IPS-18c (cell line): ENCODE measurements at regions not wholly inside any gene's neighbourhood (a gene's known extent, or its start where the extent isn't known, plus 50 kb on each side); places are given as distances from the start of the nearest gene placed in this dataset.

Source experiments
- H3K4me3 ChIP-seq: 2 replicates; pipeline ENCODE4 v1.7.0; 2013; ENCODE audit warnings: low read depth, mild to moderate bottlenecking, low read length, moderate library complexity; ENCODE audit not compliant: insufficient read depth
- H3K9me3 ChIP-seq: one replicate; pipeline ENCODE4 v1.6.1; 2013; ENCODE audit warnings: mild to moderate bottlenecking, low read length, moderate library complexity; ENCODE audit not compliant: control insufficient read depth, insufficient read depth

DNA sequence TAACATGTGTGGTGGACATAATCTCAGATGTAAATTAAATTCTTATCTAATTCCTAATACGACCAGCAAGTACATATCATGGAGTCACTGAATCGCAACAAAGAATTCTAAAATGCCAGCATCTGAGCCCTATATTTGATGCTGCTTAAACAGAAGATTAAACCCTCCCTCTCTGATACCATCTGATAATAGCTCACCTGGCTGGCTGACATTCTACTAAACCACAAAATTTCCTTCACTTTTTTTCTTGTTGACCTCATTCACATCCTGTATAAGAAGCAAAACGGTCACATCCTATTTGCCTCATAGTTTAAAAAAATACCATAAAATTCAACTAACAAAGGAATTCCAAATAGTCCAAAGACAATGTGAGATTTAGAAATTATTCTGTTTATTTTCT, 371.6 kb upstream of the SLC8A1 start:
- H3K4me3 ChIP-seq = no peak overlapping the region

DNA sequence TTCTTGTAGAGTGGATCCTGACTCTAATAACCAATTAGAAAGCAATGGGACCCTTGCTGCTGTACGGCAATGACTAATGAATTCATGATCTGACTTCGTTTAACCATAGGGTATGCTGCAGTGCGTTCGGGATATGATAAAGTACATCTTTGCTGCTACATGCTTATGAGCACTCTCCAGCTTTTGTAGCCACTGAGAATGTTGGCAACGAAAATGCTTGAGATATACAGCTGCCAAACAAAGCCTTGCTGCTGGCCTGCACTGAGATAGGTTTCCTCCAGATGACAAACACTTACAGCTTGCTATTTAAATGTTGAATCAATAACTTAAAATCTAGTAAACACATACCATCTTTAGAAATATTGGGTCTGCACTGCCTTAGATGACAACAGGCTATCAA, 372.4 kb upstream of the SLC8A1 start:
- no peaks in the 10 kb centered on the region for H3K9me3 ChIP-seq
- no peak overlapping the region for H3K4me3 ChIP-seq

More for the DNA sequence above, 371.6 kb upstream of the SLC8A1 start:
- no peaks in the 10 kb centered on the region for H3K9me3 ChIP-seq

DNA sequence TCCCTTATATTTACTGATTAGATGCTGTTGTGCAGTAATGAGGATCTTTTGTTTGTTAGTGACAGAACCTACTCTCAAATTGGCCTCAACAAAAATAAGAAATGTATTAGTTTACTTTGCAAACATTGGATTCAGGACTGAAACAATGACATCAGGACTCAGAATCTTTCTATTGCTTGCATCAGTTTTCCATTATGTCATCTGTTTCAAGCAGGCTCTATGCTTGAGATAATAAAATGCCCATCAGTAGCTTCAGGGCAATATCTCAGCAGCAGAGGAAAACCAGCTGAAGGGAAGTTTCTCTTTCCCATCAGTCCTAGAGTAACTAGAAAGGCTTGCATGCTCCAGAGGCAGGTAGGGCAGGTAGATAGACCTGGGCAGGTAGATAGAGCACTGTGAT, 375.5 kb upstream of the SLC8A1 start:
- H3K4me3 ChIP-seq = no peak overlapping the region

DNA sequence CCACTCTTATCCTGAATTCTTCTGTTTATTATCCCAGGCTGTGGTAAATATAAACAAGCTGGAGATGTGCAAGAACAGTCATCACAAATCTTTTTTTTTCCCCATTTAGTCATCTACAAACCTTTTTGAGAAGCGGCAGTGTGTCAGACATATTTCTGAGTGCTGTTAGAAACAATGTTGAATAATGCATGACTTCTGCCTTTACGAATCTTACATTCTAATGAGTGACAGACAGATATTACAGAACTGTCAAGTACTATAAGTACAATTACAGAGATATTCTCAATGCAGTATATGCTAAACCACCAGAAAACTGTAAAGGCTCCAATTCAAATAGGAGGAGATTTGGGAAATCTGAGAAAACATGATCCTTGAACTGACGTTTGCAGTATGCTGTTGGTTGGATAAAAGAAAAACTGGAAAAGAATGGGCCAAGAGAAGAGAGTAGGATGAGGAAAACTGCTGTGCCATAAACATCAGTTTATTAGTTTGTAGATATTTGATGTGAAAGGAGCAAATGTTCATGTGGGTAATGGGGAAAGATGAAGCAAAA, 379.5 kb upstream of the SLC8A1 start:
- H3K9me3 ChIP-seq = no peaks in the 10 kb centered on the region

More for the DNA sequence above, 375.5 kb upstream of the SLC8A1 start:
- no peaks in the 10 kb centered on the region for H3K9me3 ChIP-seq

DNA sequence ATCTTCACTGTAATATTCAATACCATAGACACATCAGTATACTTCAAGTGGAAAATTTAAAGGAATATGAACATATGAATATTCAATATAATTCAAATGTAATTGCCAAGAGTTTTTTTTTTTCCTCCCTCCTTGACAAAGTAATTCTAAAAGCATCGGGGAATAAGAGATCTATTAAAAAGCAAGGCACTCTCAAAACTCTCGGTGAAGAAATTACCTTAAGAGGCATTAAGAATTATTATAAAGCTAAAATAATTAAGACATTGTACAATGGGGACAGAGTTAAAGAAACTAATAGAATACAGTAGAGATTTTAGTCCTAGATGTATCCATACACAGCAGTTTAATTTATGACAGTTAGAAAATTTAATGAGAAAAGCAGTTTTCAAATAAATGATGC, 390.0 kb upstream of the SLC8A1 start:
- no peaks in the 10 kb centered on the region for H3K9me3 ChIP-seq
- H3K4me3 ChIP-seq = no peak overlapping the region

More for the DNA sequence above, 379.5 kb upstream of the SLC8A1 start:
- H3K4me3 ChIP-seq = no peak overlapping the region

DNA sequence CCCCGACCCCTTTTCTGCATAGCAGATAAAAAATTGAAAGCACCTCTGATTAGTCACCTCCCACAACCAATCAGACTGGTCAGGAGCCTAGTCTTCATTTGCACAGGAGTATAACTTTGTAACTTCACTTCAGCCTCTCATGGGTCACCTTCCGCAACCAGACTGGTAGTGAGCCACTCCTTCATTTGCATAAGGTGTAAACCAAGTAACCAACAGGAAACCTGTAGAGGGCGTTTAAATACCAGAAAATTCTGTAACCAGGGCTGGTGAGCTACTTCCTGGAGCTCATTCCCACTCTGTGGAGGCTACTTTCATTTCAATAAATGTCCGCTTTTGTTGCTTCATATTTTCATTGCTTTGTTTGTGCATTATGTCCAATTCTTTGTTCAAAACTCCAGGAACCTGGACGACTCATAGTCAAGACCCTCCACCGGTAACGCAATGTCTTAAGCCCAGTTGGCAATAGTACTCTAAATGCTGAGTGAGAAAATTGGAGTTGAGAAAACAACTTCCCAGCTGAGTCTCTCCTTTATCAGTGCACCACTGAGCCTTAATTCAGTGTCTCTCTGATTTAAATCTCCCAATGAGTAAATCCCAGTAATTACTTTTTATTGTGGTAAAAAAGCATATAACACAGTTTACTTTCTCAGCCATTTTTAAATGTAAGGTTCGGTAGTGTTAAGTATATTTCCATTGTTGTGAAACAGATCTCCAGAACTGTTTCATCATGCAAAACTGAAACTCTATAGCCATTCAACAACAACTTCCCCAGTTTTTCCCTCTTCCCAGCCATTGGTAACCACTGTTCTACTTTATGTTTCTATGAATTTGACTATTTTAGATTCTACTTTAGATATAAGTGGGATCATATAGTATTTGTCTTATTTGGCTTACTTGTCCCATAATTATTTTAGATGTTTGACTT, 392.7 kb upstream of the SLC8A1 start:
- Histone ChIP-seq H3K9me3 (no peaks in the 10 kb centered on the region), H3K4me3 (no peak overlapping the region)

DNA sequence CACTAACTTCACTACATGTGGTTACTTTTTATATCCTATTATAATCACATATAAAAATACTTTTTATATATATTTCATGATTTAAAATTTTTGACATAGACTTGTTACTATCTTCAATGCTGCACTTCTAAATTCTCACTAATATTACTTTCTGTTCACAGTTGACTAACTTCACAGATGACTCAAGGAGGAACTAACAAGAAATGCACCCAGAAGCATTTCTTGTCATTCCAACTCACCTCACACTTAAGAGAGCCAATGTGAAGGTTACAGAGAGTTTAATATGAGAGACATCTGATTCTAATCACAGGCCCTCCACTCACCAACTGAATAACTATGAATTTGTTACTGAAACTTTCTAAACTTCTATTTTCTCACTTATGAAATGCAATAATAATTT, 399.8 kb upstream of the SLC8A1 start:
- no peaks in the 10 kb centered on the region for H3K9me3 ChIP-seq
- no peak overlapping the region for H3K4me3 ChIP-seq

DNA sequence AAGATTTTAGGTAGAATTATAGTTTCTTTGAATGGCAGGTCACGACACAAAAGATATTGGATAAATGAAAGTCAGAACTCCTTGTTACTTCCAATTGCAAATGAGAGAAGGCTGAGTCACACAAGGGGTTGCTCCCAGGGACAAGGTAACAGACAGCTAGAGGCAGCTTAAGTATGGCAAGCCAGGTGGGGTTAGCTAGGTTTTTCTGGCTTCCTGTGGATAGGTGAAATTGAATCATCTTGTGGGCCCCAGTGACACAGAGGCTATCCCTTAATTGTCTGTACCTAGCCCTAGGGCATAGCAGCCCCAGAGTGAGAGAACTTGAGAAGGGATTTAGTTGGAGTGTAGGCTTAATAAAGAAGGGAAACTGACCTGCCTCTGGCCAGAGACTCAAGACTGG, 407.7 kb upstream of the SLC8A1 start:
- no peak overlapping the region for H3K4me3 ChIP-seq

DNA sequence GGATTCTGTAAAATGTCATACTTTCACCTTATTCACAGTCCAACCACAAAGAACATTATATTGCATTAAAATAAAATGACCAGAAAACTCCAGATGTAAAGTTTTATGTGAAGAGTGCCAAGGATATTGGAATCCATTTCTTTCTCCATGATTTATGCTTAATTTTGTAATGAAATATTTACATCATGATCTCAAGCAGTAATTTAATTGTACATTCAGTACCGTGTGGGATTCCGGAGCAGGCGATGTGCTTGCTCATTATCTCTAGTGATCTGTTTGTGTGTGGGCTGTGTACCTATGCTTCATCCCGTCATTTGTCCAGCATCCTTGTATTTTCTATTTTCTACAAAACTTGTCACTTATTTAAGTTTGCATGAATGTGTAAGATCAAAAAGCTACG, 415.9 kb upstream of the SLC8A1 start:
- H3K4me3 ChIP-seq = no peak overlapping the region
- H3K9me3 ChIP-seq = no peaks in the 10 kb centered on the region

More for the DNA sequence above, 407.7 kb upstream of the SLC8A1 start:
- no peaks in the 10 kb centered on the region for H3K9me3 ChIP-seq

DNA sequence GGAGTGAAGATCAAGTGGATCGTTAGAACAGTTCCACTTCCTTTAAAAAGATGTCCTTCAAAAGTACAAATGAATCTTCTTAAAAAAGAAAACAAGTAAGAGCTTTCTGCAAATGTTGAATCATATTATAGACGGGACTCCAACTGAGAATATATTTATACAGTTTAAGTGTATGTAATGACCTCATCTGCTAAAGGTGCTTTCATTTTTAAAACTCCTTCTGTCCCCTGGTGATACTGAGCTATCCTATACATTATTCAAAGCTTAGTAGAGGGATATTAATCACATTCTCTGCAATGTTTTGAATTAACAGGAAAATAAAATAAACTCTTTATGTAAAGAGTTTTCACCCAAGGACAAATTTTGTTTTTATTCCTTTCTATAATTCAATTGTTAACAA, 420.7 kb upstream of the SLC8A1 start:
- Histone ChIP-seq H3K9me3 (no peaks in the 10 kb centered on the region), H3K4me3 (no peak overlapping the region)

DNA sequence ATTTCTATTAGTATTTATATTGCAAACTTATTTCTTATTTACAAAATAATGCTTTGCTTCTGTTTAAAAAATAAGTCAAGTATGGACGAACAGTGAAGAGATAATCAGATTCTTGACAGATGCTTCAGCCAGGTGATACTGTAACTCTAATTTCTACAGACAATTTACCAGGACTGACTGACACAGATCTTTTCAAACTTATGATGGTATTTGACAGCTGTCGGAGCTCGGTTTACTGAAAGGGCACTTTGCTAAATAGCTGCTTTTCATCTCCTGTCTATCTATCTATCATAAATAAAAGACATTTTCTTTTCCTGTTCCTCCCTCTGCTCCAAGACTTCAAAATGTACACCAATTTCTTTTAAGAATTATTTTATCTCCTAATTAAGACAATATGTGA, 422.5 kb upstream of the SLC8A1 start:
- Histone ChIP-seq H3K9me3 (no peaks in the 10 kb centered on the region), H3K4me3 (no peak overlapping the region)

DNA sequence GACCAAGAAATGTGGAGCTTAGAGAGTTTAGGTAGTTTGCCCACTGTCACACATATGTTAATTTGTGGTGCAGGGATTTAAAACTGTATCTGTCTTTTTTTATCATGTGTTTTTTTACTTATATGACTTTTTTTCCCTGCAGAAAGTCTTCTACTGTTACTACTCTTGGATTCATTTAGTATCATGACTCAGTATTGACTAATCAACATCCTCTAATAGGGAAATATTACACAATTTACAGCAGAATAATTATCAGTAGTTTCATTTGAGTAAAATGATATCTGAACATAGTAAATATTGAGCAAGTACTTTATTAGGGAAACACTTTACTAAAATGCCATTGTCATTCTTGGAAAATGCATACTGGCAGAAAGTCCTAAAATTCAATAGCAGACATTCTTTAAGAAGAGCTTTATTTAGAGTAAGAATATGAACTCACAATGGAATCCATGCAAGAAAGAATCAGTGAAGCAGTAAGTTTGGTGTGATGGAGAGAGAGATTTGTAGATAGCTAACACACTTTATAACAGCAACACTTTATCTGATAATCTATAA, 425.9 kb upstream of the SLC8A1 start:
- no peaks in the 10 kb centered on the region for H3K9me3 ChIP-seq
- no peak overlapping the region for H3K4me3 ChIP-seq

DNA sequence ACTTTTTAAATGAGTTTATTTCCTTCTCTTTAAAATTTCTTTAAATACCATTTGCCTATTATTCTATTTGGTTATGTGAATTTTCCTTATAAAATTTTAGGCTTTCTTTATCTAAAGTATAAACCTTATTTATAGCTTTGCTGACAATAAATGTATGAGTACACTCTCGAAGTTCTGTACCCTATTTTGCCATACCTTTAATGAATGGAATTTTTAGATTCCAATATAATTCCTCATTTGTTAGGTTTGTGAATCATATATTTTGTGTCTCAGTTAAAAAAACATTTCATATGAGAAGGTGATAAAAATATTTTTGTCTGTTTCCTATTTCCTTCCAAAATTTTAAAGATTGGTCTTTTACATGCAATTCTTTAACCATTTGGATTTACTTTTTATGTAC, 427.4 kb upstream of the SLC8A1 start:
- Histone ChIP-seq H3K4me3 (no peak overlapping the region), H3K9me3 (no peaks in the 10 kb centered on the region)

DNA sequence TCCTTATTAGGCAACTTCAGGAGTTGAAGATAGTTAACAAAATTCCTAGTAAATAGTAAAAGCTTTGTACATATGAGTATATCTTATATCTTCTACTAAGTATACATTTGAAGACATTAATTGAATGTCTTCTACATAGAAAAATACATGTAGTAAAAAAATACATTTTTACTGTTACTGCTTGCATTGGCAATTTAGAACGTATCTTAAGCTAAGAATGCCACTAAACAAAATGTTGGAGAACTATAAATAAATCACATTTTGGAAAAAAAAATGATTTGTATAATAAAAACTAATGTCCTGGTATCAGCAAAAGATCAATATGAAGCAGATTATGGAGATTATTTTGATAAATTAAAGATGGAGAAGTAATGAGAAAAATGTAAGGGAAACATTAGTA, 434.2 kb upstream of the SLC8A1 start:
- peaks cover 4% of the 10 kb centered on the region for H3K9me3 ChIP-seq
- H3K4me3 ChIP-seq = no peak overlapping the region

DNA sequence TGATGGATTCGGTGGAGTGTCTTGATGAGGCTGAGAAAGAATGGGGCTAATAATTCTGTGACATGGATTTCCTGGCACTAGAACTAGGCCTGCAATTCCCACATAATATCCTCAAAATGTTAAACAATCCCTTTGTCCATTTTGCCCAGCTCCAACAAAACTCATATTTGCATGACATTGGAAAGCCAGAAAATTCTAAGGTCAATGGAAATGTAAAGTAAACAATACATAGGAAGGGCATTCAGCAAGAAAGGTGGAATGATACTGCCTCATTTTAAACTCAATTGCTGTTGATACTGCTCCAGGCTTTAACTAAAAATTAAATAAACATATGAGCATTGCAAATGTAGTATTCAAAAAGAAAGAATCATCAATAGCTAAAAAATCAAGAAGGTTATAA, 434.8 kb upstream of the SLC8A1 start:
- H3K9me3 ChIP-seq = peaks cover 4% of the 10 kb centered on the region
- no peak overlapping the region for H3K4me3 ChIP-seq

DNA sequence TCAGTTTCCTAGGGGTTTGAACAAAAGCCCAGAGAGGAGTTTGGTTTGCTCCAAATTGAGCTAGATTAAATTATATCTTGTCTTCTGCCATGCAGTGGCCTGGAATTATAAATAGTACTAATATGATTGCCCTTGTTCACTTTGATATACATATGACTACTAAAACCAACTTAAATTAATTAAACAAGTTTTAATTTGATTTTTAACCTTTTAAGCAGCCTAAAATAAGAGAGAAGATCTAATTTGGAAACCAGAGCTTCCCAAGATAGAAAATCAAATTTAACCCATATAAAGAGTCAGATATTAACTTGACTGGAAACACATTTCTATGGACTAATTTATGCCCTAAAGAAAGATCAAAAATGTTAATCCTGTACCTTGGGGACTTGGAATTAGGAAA, 444.5 kb upstream of the SLC8A1 start:
- Histone ChIP-seq H3K4me3 (no peak overlapping the region), H3K9me3 (no peaks in the 10 kb centered on the region)

DNA sequence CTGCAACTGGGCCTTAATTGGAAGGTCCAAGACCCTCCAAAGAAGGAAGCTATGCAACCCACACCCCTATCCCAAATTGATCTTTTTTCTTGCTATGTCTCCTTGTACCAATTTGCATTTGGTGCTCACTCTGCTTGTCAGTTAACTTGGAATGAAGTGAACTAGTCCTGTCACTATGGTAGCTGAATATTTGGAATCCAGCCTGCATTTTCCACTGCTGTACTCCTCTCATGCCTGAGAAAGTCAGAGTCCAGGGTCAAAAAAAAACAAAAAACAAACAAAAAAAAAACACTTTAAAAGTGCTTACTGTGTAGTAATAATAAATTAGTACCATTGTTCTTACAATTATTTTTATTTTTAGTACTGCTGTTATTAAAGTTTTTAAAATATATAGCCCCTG, 462.8 kb upstream of the SLC8A1 start:
- Histone ChIP-seq H3K9me3 (no peaks in the 10 kb centered on the region), H3K4me3 (no peak overlapping the region)

DNA sequence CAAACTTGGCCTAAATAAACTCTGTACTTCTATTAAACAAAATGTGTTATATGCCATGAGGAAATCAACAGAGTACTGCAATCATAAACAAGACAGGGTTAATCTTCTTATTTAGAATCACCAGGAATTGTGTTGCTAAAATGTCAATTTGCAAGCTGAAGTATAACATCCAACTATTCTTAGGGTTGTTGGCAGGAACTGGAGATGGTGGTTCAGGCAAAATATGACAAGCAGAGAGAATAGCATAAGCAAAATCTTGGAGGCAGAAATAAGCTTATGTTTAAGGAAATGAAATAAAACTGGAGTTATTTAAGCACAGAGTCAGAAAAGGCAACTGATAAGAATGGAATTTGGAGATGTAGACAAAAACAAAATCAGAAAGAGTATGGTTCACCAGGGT, 463.8 kb upstream of the SLC8A1 start:
- Histone ChIP-seq H3K9me3 (no peaks in the 10 kb centered on the region), H3K4me3 (no peak overlapping the region)
